GM18507 (cell line): ENCODE measurements at regions not wholly inside any gene's neighbourhood (a gene's known extent, or its start where the extent isn't known, plus 50 kb on each side); places are given as distances from the start of the nearest gene placed in this dataset.
"Not testable (repeated sequence)": the region's sequence is repeated elsewhere in the genome, so short reads cannot be mapped to it uniquely, and the experiment has no call there.

Experiments used
- DNase-seq: peaks from one replicate; pipeline ENCODE4 v3.0.0; 2011; ENCODE audit warnings: low read depth; ENCODE audit not compliant: insufficient read length; ENCODE audit errors: extremely low spot score
- FAIRE-seq: peaks from 2 replicates; lab custom pipeline; 2011; peaks lifted over from hg19 to GRCh38; lab: Jason Lieb, UNC

- no peak for DNase-seq
- no peak for FAIRE-seq
These were observed 86.8 kb downstream of the RFLNA start for GRCh38 chr12:124381456-124382296.

DNA sequence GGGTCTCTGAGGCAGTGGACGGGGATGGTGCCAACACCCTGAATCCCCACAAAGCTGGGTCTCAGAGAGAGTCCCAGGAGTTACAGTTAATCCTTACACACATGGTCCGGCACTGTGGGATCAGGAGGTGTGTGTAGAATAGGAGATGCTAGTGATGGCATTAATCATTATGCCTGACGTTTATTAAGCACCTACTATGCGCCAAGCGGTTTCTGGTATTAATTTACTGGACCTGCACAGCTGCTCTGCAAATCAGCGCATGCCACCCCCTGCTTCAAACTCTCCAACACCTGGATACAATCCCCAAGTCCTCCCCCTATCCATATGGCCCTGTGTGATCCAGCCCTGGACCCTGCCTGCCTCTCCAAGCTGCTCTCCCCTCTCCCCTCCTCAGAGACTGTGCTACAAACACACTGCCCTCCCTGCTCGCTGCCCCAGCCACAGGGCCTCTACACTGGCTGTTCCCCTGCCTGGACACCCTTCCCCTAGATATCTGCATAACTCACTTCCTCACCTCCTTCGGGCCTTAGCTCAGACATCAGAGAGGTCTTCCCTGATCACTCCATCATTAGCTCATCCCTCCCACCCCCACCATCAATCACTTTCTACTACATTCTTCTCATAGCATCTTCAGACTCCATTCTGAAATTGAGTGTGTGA, 86.0 kb downstream of the RFLNA start:
- DNase-seq: no peak
- FAIRE-seq: no peak

GRCh38 chr12:124379938-124380754, 85.3 kb downstream of the RFLNA start:
- DNase-seq (no peak), FAIRE-seq (no peak)

GRCh38 chr12:124379379-124379937, 84.6 kb downstream of the RFLNA start:
- DNase-seq: no peak
- no peak for FAIRE-seq

DNA sequence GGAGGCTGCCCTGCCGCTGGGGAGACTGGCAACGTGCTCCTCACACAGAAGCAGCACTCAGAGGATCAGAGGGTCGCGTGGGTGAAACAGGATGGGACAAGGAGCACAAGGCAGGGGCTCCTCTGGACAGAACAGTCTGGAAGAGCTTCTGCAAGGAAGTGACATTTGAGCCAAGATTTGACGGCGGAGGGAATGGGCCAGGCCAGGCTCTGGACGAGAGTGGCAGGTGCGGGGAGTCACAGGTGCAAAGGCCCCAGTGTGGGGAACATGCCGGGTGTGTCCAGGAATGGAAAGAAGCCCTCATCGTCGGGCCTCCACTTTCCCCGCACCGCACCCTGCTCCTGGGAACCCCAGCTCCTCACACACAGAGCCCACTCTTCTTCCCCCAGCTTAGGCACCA, 84.0 kb downstream of the RFLNA start:
- no peak for FAIRE-seq

DNA sequence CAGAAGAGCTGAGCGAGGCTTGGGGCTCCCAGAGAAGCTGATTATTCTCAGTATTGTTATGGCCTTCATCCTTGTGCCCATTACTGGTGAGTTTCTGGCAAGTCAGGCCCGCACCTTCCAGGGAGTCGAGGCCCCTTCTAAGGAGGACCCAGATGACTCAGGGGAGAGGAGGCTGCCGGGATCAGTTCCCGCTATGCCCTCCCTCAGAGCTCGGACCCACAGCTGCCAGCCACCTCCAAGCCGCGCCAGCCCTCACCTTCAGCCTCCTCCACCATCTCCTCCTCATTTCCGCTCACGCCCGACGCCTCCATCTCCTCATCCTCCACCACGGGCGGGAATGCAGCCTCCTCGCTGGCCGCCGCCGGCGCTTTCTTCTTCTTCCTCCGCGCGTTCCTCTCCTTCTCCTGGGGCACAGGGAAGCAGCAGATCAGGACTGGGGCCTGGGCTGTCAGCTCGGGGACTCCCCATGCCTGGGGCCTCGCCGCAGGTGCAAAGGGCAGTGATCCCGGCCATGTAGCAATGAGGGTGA, 83.2 kb downstream of the RFLNA start:
- no peak for DNase-seq
- no peak for FAIRE-seq

More for the DNA sequence above, 84.0 kb downstream of the RFLNA start:
- no peak for DNase-seq

DNA sequence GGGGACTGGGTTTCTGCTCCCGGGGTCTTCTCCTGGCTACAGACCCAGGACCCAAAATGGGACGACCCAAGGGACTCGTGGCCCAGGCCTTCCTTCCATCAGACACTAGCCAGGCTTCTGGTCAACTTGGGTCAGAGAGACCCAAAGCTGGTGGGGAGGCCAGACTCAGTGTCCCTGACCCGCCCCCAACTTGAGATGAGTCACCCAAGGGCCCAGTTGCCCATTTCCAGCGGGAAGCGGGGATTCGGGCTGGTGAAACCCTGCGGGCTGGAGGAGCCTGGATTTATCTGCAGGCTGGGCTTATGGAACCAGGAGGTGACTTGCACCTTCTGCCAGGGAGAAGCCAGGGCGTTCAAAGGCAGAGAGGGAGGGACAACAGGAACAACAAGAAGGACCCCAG, 81.5 kb downstream of the RFLNA start:
- FAIRE-seq (no peak), DNase-seq (no peak)

- FAIRE-seq (no peak), DNase-seq (no peak)
These were observed 80.9 kb downstream of the RFLNA start for GRCh38 chr12:124375789-124376175.

DNA sequence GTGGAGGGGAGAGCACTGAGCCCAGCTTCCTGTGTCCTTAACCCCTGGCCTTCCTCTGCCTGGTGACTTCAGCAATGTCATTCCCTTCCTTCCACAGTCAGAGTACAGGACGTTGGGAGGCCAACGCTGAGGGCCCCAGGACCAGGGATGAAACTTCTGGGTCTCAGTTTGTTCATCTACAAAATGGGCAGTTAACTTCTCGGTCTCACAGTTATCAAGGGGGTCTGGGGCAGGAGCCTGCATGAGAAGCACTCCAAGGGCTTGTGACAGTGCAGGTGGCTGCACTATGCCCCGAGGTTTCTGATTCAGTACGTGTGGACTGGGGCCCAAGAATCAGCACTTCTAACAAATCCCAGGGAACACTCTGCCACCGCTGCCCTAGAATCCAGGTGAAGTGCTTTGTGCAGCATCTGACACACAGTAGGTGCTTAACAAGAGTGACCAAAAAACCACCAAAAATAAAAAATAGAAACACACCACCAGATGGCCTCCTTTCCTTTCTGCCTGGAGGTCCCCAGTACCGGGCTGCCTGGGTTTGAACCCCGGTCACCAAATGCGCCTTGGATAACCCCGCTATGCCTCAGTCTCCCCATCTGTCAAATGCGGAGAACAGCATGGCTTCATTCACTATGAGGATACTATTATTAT, 80.4 kb downstream of the RFLNA start:
- DNase-seq (no peak), FAIRE-seq (no peak)

- FAIRE-seq (no peak), DNase-seq (no peak)
These were observed 79.7 kb downstream of the RFLNA start for GRCh38 chr12:124374567-124374966.

GRCh38 chr12:124374147-124374546, 79.3 kb downstream of the RFLNA start:
- no peak for FAIRE-seq

GRCh38 chr12:124373701-124374100, 78.8 kb downstream of the RFLNA start:
- FAIRE-seq, DNase-seq: not testable (repeated sequence)

More at GRCh38 chr12:124374147-124374546, 79.3 kb downstream of the RFLNA start:
- no peak for DNase-seq

DNA sequence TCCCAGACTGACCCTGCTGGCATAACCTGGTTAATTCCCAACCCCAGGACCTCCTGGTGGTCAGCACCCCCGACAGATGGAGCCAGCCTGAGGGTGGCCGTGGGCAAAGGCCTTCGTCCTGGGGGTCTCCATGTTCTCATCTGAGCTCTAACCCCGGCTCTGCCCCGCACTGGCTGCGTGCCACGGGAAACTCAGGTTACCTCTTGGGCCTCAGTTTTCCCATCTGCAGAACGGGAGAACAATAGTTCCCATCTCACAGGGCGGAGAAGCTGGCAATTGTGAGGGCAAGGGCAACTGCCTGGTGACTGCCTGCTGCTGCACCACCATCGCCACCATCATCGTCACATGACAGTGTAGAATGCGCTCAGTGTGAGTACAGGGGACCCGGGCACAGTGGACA, 77.9 kb downstream of the RFLNA start:
- DNase-seq (no peak), FAIRE-seq (no peak)

DNA sequence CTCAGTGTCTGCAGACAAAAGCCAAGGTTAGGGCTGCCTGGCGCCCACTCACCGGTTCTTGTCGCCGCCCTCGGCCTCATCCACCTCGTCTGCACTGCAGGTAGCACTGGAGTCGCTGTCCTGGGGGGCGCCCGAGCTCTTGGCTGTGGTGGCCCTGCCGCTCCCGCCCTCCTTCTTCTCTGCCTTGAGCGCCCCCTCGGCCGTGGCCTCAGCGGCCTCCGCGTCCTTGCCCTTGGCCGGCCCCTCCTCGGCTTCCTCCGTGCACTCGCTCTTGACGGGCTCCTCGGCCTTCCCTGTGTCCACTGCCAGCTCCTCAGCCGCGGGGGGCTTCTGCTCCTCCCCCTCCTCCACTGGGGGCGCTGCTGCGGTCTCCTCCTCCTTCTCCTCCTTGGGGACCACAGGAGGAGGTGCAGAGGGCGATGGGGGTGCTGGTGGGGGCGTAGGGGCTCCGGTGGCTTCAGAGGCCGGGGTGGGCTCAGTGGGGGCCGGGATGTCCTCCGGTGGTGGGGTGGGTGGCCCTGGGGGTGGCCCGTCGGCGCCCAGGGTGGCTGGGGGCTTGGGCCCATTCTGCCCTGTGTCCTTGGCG, 77.2 kb downstream of the RFLNA start:
- FAIRE-seq (no peak), DNase-seq (no peak)

GRCh38 chr12:124371366-124371765, 76.5 kb downstream of the RFLNA start:
- FAIRE-seq (no peak), DNase-seq (no peak)

DNA sequence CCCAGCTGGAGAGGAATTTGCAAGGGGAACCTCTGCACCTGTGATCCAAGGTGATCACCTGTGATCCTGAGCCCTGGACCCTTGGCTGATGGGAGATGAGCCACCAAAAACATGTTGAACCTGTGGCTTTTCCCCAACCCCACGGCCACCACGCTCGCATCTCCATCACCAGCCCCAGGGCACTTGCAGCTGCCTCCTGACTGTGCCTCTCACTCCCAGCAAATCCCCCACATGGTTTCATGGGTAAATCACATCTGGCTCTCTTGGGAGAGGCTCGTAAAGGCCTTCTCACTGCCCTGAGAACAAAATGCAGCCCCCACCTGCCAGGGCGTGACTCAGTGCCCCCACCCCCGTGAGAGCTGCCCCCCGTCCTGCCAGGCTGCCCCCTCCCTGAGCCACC, 76.0 kb downstream of the RFLNA start:
- DNase-seq (no peak), FAIRE-seq (no peak)

DNA sequence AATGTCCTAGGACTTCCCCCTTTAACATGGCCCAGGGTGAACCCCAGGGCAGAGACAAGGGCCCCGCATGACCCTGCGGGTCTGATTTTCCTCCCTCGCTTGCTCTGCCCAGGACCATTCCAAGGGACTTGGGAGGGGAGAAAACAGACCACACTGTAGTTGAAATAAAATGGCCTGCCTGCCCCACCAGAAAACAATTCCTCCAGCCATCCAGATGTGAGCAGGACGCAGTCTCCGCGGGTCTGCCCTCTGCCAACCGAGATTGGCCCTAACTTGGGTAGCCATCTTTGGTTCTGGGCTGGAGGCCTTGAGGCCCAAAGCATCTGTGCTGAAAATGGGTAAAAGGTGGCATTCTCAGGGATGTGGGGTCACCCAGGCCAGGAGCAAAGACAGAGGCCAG, 75.5 kb downstream of the RFLNA start:
- no peak for DNase-seq
- FAIRE-seq: no peak

DNA sequence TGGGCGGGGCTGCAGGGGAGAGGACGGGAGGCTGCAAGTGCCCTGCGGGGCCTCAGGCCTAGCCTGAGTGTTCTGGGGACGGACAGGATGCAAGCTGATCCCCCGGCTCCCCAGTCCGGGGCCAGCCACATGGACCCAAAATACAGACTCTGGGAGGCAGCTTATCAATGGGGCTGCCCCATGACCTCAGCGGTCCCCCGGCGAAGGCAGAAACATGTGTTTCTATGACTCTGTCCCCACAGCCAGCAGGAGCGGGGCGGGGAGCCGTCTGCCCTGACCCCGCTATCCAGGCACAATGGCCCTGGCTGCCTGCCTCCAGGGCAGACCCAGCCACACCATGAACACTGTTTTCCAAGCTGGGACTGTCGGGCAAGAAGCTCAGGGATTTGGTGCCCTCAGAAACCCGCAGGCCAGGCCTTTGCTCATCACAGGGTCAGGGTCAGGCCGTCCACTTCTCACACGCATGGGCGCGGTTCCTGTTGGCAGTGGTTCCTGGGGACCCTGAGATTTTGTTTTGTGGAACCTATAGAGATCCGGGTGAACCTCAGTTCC, 75.0 kb downstream of the RFLNA start:
- DNase-seq (no peak), FAIRE-seq (no peak)
